GM21529 (cell line): ENCODE measurements at regions not wholly inside any gene's neighbourhood (a gene's known extent, or its start where the extent isn't known, plus 50 kb on each side); places are given as distances from the start of the nearest gene placed in this dataset.
"Not testable (repeated sequence)": the region's sequence is repeated elsewhere in the genome, so short reads cannot be mapped to it uniquely, and the experiment has no call there.

Experiments
- ATAC-seq: cut with Tn5 transposase; IDR thresholded peaks from one replicate; pipeline ENCODE4 v1.9.1; 2021; ENCODE audit not compliant: unreplicated experiment

DNA sequence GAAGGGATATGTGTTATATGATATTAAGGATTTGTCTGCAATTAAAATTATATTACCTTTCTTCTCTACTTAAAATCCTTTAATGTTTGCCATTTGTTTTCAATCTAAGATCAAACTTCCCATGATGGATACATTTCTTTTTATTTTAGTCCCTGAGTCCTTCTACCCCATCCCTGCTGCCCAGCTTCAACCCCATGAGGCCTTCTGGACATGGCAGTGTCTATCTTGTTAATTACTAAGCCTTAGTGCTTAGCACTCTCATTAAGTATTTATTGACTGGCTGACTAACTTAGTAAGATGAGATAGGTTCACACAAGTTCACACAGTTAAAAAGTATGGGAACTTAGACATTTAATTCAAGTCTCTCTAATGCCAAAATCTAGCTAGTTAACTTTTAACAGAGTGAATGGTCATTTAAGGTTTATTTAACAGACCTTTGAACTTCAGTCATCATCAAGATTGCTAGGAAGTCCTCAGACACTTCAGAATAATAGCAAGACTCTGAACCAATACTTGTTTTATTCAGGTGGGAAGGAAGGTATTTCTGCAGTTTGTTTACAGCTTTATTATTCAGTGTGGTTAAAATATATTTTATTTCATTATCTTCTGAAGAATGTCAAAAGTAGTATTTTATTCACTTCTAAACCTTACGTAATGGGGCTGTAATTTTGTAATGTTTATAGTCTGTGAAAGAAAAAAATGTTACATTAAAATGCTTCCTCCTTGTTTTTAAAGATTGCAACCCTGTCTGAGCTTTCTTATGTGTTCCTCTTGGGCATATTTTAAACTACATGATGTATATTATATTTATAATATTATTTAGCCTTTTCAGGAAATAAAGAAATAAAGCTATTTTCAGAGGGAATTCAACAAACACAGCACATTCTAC lies 848.9 kb downstream of the REEP3 start:
- no peak for ATAC-seq

DNA sequence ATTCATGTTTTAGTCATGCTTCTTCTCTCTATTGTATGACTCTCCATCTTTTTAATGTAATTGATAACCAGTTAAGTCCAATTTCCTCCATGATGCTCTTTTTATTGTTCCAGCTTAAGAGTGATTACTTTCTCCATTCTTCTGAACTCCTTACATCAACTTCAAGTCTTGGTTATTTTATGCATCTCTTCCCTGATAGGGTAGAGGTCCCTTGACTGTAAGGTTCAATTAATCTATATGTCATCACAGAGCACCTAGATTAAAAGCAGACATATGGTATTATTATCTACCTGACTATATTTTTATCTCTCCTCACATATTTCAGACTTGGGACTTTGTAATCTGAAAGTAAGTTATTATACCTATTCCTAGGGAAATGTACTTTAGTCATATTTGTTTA lies 853.1 kb downstream of the REEP3 start:
- no peak for ATAC-seq

DNA sequence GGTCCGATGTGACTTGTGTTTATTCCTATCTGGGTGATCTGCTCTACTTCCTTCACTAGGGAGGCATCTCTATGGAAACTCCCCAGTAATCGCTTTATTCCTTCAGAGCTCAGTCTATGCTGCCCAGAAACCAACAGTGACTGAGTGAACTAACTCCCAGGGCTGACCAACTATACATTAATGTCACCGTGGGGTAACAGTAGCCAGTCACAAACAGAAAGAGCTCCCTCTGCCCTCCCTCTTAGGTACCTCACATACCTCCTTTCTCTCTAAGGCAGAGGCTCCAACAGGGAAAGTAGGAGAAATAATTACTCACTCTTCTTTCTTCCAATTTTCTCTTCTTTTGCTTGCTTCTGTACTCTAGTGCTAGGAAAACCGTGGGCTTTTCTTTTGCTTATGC lies 855.0 kb downstream of the REEP3 start:
- no peak for ATAC-seq

DNA sequence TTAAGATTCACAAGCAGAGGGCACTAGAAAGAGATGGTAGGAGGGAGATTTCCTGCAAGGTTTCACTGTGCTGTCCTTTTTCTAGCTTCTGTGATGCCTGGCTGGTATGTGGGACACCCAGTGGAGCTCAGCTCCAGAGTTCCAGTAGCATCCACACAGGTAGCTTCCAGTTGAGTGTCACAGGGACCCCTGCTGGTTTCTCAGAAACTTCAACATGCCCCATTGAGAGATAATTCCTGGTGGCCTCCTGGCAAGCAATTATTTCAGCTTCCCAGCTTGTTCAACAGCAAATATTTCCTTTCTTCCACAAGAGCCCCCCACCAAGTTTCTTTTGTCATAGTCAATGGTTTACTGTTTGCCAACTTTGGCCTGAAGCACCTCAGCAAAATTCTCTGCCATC lies 858.7 kb downstream of the REEP3 start:
- ATAC-seq, result no peak

DNA sequence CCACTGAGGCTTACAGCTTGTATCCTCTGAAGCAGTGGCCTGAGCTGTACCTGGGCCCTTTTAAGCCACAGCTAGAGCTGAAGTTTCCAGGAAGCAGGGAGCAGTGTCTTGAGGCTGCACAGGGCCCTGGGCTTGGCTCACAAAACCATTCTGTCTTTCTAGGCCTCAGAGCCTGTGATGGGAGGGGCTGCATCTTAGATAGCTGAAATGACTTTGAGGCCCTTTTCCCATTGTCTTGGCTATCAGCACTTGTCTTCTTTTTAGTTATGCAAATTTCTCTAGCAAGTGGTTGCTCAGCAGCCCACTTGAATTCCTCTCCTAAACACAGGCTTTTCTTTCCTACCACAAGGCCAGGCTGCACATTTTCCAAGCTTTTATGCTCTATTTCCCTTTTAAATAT lies 864.2 kb downstream of the REEP3 start:
- no peak for ATAC-seq

DNA sequence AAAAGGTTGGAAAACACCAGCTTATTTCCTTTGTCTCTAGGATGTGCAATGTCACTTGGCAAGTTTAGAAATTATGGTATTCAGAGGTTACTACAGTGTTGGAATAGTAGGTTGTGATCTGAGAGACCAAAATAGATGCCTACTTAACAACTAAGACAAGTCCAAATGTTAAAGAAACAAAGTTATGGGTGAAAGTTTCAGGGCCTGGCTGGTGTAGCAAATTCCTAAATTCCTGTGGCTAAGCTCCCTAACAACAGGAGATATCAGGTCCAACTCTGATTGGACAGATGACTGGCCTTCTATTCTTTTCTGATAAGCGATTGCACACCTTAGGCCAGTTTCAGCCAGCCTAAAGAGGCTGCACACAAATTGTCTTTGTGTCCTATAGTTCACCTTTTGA lies 873.5 kb downstream of the REEP3 start:
- ATAC-seq, result no peak

DNA sequence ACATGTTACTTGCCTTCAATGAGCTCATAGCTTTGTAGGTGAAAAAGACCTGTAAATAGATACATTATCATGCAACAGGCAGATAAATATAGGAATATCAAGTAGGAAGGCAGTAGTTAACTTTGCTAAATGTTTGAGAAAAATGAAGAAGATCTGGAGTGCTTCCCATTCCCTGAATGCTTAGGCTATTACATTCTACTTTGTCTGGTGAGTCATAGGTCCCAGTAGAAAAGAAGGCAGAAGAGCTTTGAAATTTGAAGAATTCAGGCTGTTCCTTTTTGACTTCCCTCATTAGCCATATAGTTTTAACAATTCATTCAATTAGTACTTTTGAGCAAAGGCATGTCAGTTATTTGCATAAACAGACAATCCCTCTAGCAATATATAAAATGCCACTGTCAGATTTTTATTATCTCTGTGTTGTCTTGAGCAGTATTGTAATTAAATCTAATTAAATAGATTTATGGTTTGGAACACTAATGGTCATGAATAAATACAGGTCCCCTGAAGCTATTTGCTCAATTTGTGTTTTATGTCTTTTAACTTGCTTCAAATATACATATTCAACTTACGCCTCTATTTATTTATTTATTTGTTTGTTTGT lies 875.0 kb downstream of the REEP3 start:
- no peak for ATAC-seq

DNA sequence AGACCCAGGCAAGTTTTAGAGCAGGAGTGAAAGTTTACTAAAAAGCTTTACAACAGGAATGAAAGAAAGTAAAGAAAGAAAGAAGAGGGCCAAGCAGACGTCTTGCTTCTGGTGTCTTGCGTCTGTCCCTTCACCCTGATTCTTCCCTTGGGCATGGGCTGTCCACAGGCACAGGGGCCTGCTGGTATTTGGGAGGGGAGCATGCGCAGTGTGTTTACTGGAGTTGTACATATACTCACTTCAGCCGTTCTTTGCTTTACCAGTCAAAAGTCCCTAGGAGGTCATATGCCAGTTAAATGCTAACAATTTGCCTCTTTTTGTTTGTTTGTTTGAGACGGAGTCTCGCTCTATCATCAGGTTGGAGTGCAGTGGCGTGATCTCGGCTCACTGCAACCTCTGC lies 875.9 kb downstream of the REEP3 start:
- no peak for ATAC-seq

DNA sequence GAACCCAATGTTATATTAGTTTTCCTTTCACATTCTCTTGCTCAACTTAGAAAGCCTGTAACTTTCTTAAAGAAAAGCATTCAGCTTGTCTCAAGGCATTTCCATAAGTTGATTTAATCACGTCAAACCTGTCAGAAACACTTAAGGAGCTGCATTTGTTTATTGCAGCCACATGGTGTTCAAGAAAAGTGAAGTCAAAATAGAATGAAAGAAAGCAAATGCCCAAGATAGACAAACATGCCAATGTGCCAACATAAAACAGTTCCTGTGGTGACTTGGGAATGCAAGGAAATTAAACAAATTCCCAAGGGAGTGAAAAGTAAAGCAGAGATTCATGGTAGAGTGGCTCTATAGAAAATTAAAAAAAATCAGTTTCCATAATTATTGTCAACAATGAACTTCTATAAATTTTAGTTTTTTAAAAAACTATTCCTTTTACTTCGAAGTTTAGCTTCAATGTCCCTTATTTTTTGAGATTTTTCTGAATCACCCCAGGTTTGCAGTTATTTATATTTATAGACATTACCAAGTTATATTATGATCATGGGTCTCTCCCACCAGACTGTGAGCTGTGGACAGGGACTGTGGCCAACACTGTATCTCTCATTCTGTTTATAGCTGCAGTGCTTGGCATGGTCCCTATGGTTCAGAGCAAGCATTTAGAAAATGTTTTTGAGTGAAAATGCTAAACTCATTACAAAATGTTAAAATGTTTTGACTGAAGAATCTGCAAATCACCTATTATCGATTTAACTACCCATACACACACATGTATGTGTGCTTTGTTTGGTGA lies 887.4 kb downstream of the REEP3 start:
- no peak for ATAC-seq

DNA sequence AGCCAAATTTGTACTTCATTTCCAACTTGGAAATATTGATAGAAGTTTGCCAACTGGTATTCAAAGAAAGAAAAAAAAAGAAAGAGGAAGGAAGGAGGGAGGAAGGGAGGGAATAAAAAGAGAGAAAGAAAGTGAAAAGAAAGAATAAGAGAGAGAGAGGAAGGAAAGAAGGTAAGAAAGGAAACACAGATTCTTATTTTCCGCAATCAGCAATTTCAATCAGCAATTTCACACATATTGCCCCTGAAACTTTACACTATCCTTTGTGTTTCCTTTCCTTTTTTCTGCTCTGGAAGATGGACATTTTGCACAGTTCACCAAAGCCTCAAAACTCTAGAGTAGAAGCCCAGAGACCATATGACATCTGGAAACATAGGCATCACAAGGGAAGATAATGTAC lies 888.1 kb downstream of the REEP3 start:
- ATAC-seq, result no peak

DNA sequence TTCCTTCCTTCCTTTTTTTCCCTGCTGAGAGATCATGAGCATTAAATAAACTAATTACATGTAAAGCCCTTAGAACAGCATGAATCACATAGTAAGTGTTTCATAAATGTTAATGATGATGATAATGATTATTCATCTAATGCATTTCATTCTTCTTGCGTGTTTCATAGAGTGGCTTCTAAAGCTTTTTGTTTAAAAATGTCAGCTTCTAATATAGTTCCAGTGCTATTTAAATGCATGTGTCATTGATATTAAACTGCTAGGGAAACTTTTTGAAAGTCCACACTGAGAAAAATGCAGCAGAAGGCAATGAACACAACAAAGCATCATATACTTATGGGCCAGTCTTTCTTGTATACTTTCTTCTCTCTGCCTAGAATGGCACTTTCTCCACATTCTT lies 894.8 kb downstream of the REEP3 start:
- no peak for ATAC-seq

DNA sequence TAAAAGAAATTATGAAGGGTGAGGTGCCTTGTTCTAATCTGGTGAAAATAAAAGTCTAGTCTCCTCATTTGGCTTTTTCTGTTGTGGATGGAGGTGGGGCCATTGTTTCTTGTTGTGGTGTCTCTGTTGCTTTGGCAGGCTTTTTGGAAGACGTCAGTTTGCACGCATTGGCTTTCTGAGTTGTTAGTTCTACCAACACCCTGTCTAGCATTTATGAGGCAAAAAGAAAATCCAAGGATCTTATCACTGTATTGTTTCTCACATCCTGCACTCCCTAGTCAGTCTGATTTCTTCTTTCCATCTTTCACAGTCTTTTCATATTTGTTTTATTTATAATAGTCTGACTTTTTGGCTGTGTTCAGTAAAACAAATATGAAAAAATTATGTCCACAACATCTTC lies 898.3 kb downstream of the REEP3 start:
- no peak for ATAC-seq

DNA sequence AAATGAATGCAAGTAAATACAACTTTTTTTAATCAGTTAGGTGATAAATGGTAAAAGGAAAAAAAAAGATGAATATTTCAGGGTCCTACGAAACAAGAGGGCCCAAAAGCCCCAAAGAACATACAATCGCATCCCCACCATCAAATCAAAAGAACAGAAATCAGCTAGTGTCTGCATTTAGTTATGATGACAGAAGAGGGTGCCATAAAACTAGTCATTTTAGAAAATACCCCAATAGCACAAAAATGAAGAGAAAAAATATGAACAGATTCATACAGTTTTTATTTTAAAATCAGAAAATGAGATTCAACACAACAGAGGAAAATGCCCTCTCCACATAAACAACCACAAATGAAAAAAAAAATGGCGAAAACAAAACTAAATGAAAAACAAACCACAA lies 905.5 kb downstream of the REEP3 start:
- no peak for ATAC-seq

DNA sequence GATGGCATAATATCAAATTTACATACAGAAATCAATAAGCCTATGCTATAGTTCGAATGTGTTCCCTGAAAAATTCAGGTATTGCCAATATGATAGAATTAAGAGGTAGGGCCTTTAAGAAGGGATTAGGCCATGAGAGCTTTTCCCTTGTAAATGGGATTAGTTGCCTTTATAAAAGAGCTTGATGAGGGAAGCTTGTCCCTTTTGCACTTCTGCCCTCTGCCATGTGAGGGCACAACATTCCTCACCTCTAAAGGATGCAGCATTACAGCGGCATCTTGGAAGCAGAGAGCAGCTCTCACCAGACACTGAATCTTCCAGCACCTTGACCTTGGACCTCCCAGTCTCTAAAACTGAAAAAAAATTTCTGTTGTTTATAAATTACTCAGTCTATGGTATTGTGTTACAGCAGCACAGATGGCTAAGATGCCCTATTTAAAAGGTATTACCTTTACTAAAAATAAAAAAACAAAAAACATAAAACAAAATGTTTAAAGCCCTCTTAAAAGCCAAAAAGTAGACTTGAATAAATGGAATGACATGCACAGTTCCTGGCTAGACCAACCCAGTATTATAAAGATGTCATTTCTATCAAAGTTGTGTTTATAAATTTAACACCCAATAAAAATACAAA lies 909.6 kb downstream of the REEP3 start:
- ATAC-seq, result no peak

DNA sequence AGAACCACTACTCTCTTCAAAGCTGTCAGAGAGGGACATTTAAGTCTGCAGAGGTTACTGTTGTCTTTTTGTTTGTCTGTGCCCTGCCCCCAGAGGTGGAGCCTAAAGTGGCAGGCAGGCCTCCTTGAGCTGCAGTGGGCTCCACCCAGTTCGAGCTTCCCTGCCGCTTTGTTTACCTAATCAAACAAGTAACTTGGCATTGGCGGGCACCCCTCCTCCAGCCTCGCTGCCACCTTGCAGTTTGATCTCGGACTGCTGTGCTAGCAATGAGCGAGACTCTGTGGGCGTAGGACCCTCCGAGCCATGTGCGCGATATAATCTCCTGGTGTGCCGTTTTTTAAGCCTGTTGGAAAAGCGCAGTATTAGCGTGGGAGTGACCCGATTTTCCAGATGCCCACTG lies 920.7 kb downstream of the REEP3 start:
- not testable (repeated sequence) for ATAC-seq

DNA sequence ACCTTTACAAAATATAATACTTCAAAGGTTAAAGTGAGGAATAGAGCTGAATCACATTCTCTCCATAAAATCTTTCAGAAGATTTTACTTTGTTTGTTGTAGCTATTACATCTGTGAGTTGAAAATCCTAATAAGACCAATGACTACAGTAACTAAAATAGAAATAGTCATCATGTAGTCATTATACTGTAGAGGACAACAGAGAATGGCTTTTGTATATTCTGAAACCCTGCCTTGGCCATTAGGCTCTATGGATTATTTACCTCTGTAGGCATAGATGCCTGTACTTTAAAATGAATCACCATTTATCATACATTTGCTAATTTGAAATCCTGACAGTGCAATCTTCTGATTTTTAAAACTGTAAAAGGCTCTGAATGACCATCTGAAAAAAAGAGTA lies 923.0 kb downstream of the REEP3 start:
- ATAC-seq, result no peak

DNA sequence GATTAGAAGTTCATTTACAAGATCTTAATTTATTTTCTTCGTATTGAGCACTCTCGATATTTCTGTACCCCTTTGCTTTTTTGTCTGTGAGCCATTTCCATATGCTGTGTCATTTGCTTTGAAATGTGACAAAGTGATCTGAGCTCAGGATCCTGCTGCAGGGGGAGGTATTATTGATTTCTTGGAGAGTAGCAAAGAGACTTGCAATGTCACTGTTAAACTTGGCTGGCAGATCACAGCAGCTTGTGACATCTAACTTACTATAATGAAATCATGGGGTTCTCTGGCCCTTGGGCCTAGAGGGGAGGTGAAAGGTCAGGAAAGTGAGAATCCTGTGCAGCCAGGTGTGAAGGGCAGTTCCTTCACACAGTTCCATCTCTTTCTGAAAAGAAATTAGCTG lies 923.4 kb downstream of the REEP3 start:
- ATAC-seq, result no peak

DNA sequence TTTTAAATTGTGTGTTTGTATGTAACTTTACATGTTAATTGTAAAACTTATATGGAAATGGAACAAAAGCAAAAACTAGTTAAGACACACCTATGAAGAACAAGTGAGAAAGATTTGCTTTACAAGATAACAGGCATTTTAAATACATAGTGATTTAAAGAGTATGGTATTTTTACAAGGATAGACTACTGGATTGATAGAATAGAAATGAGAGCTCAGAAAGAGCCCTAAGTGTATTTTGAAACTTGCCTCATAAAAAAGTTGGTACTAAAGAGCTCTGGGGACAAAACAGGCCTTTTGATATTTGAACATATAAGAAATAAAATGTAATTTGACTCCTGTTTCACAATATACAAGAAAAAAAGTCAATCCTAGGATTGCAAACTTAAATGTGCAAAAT lies 928.4 kb downstream of the REEP3 start:
- ATAC-seq, result no peak

DNA sequence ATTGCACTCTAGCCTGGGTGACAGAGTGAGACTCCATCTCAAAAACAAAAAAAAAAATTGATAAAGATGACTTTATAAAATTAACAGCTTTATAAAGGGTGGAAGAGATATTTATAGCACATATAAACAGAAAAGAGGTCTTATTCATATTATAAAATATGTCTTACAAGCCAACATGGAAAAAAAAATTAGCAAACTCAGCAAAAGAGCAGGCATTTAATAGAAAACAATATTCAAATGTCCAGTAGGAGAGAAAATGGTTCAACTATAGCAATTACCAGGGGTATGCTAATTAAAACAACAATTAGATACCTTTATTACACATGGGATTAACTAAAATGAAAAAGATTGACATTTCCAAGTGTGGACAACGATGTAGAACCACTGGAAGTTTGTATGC lies 929.1 kb downstream of the REEP3 start:
- ATAC-seq, result no peak

DNA sequence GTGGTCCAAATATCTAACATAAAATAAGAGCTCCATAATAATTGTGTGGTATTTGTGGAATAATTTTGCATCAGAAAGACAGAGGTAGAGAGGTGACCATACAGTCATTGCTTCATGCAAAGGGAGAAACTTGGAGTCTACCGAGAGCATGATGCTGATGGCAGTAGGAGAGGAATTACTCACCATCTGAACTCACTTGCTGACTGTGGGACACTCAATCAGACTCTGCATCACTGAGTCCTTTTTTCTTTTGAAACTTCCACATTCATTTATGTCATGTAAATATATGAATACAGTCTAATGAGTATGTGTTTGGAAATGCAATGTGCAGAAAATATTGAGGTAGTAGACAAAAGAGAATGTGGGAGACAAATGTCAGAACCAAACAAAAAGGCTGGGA lies 933.8 kb downstream of the REEP3 start:
- no peak for ATAC-seq

DNA sequence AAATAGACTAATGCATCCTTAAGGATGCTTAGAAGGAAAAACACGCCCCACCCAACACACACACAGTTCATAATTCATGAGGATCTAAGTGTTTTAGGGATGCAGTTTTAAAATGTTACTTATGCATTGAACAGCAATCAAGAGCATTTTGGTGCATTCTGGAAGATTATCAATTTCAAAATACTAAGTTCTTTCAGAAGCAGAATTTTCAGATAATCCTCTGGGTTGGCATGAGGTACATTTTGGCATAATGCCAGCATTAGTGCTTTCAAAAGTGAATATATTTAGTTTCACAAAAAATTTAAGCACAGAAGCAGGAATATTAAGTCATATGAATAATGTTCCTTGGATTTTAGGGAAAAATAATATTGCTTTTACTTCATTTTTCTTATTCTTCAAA lies 937.1 kb downstream of the REEP3 start:
- no peak for ATAC-seq

DNA sequence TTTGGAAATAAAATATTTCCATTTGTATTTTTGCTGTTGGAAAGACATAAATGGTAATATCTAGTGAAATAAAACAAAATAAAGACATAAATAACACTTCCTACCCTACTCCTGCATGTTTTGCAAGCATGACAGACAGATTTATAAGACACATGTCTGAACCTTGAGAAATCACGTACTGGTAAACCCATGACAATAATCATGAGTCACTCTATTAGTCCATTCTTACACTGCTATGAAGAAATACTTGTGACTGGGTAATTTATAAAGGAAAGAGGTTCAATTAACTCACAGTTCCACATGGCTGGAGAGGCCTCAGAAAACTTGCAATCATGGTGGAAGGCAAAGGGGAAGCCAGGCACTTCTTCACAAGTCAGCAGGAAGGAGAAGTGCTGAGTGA lies 942.2 kb downstream of the REEP3 start:
- ATAC-seq, result no peak
